H9 (cell line): ENCODE measurements at regions not wholly inside any gene's neighbourhood (a gene's known extent, or its start where the extent isn't known, plus 50 kb on each side); places are given as distances from the start of the nearest gene placed in this dataset.

Source experiments
- DNase-seq: peaks from one replicate; pipeline ENCODE4 v3.0.0-alpha.2; 2017
- H2AFZ ChIP-seq: one replicate; pipeline ENCODE4 v1.6.1; 2013; ENCODE audit warnings: mild to moderate bottlenecking, low read length, control low read depth, moderate library complexity
- H2AK5ac ChIP-seq: 2 replicates; pipeline ENCODE4 v1.6.1; 2013; ENCODE audit warnings: low read length, control low read depth, mixed read lengths; ENCODE audit not compliant: insufficient read length
- H2BK120ac ChIP-seq: one replicate; pipeline ENCODE4 v1.6.1; 2013; ENCODE audit warnings: low read depth, mild to moderate bottlenecking, low read length, control low read depth, inconsistent platforms; ENCODE audit not compliant: poor library complexity, severe bottlenecking
- H2BK12ac ChIP-seq: 2 replicates; pipeline ENCODE4 v1.6.1; 2013; ENCODE audit warnings: low read length, control low read depth, mixed read lengths, low read depth; ENCODE audit not compliant: insufficient read length
- H2BK15ac ChIP-seq: 2 replicates; pipeline ENCODE4 v1.6.1; 2013; ENCODE audit warnings: low read depth, low read length, control low read depth
- H2BK20ac ChIP-seq: one replicate; pipeline ENCODE4 v1.6.1; 2013; ENCODE audit warnings: low read depth, mild to moderate bottlenecking, low read length, control low read depth, inconsistent platforms; ENCODE audit not compliant: poor library complexity, severe bottlenecking
- H2BK5ac ChIP-seq: 2 replicates; pipeline ENCODE4 v1.6.1; 2013; ENCODE audit warnings: low read length, control low read depth, mixed read lengths; ENCODE audit not compliant: insufficient read length
- H3K14ac ChIP-seq: 2 replicates; pipeline ENCODE4 v1.6.1; 2013; ENCODE audit warnings: low read length, control low read depth; ENCODE audit not compliant: insufficient read depth
- H3K18ac ChIP-seq: 2 replicates; pipeline ENCODE4 v1.6.1; 2013; ENCODE audit warnings: low read depth, mild to moderate bottlenecking, mixed read lengths, low read length, control low read depth; ENCODE audit not compliant: insufficient read length
- H3K23ac ChIP-seq: 2 replicates; pipeline ENCODE4 v1.6.1; 2013; ENCODE audit warnings: low read length, control low read depth, mixed read lengths, low read depth; ENCODE audit not compliant: insufficient read length
- H3K23me2 ChIP-seq: 2 replicates; pipeline ENCODE4 v1.6.1; 2013; ENCODE audit warnings: low read depth, mild to moderate bottlenecking, mixed read lengths, low read length, control low read depth; ENCODE audit not compliant: insufficient read length, poor library complexity, severe bottlenecking
- H3K27ac ChIP-seq: 2 replicates; pipeline ENCODE4 v1.5.1; 2013; ENCODE audit warnings: low read length, control low read depth, mixed read lengths, low read depth; ENCODE audit not compliant: insufficient read length
- H3K27me3 ChIP-seq: 2 replicates; pipeline ENCODE4 v1.6.1; 2013; ENCODE audit warnings: low read length, control low read depth, inconsistent platforms; ENCODE audit not compliant: insufficient read depth
- H3K4ac ChIP-seq: 2 replicates; pipeline ENCODE4 v1.6.1; 2013; ENCODE audit warnings: low read depth, mild to moderate bottlenecking, control low read depth, inconsistent platforms, low read length, moderate library complexity
- H3K4me1 ChIP-seq: 2 replicates; pipeline ENCODE4 v1.6.1; 2013; ENCODE audit warnings: low read length, control low read depth, inconsistent platforms; ENCODE audit not compliant: insufficient read depth
- H3K4me2 ChIP-seq: 2 replicates; pipeline ENCODE4 v1.6.1; 2013; ENCODE audit warnings: low read length, control low read depth, mixed read lengths; ENCODE audit not compliant: insufficient read length, insufficient read depth
- H3K56ac ChIP-seq: 2 replicates; pipeline ENCODE4 v1.6.1; 2013; ENCODE audit warnings: low read depth, mild to moderate bottlenecking, mixed read lengths, low read length, control low read depth; ENCODE audit not compliant: insufficient read length
- H3K79me1 ChIP-seq: 2 replicates; pipeline ENCODE4 v1.6.1; 2013; ENCODE audit warnings: low read depth, mild to moderate bottlenecking, moderate library complexity, low read length, control low read depth, inconsistent platforms; ENCODE audit not compliant: insufficient read depth, poor library complexity, severe bottlenecking
- H3K79me2 ChIP-seq: 2 replicates; pipeline ENCODE4 v1.6.1; 2013; ENCODE audit warnings: low read length, control low read depth, inconsistent platforms; ENCODE audit not compliant: insufficient read depth
- H3K9ac ChIP-seq: 2 replicates; pipeline ENCODE4 v1.6.1; 2013; ENCODE audit warnings: low read length, control low read depth, mixed read lengths; ENCODE audit not compliant: insufficient read length; ENCODE audit errors: extremely low read depth
- H3K9me3 ChIP-seq: one replicate; pipeline ENCODE4 v1.6.1; 2013; ENCODE audit warnings: low read depth, low read length, inconsistent platforms; ENCODE audit not compliant: control insufficient read depth
- H3T11ph ChIP-seq: one replicate; pipeline ENCODE4 v1.6.1; 2013; ENCODE audit warnings: mild to moderate bottlenecking, low read length, control low read depth, inconsistent platforms
- H4K20me1 ChIP-seq: one replicate; pipeline ENCODE4 v1.6.1; 2013; ENCODE audit not compliant: control insufficient read depth, insufficient read length, insufficient read depth
- H4K5ac ChIP-seq: 2 replicates; pipeline ENCODE4 v1.6.1; 2013; ENCODE audit warnings: low read depth, mild to moderate bottlenecking, mixed read lengths, low read length, control low read depth; ENCODE audit not compliant: insufficient read length
- H4K8ac ChIP-seq: replicated peaks from 2 replicates; pipeline ENCODE4 v1.6.1; 2013; ENCODE audit warnings: low read length, control low read depth, mixed read lengths, low read depth; ENCODE audit not compliant: insufficient read length
- H4K91ac ChIP-seq: 2 replicates; pipeline ENCODE4 v1.6.1; 2013; ENCODE audit warnings: low read depth, mild to moderate bottlenecking, moderate library complexity, mixed read lengths, low read length, control low read depth; ENCODE audit not compliant: insufficient read length
- H3K27ac Mint-ChIP-seq, 3 experiments: 2 replicates in 2 of 3; 3 replicates in 1 of 3; pipeline ENCODE4 v1.8.0; 2020 to 2021; ENCODE audit warnings: mixed read lengths in 3 of 3, mild to moderate bottlenecking in 1 of 3, moderate library complexity in 1 of 3
- H3K27me3 Mint-ChIP-seq: 2 replicates; pipeline ENCODE4 v1.8.0; 2021; ENCODE audit warnings: low read depth, mild to moderate bottlenecking, moderate library complexity, mixed read lengths
- H3K36me3 Mint-ChIP-seq, 3 experiments: 2 replicates in 2 of 3; 3 replicates in 1 of 3; pipeline ENCODE4 v1.8.0; 2020 to 2021; ENCODE audit warnings: low read depth in 3 of 3, mixed read lengths in 3 of 3; ENCODE audit not compliant: insufficient read depth in 1 of 3
- H3K4me1 Mint-ChIP-seq, 2 experiments: 2 replicates each; pipeline ENCODE4 v1.8.0; 2020; ENCODE audit warnings: mixed read lengths in 2 of 2
- H3K4me3 Mint-ChIP-seq, 2 experiments: 2 replicates in 1 of 2; 3 replicates in 1 of 2; pipeline ENCODE4 v1.8.0; 2020 to 2021; ENCODE audit warnings: mild to moderate bottlenecking in 2 of 2, mixed read lengths in 2 of 2, moderate library complexity in 1 of 2
- H3K9me3 Mint-ChIP-seq, 2 experiments: 2 replicates in 1 of 2; 3 replicates in 1 of 2; pipeline ENCODE4 v1.8.0; 2020; ENCODE audit warnings: mild to moderate bottlenecking in 2 of 2, mixed read lengths in 2 of 2, moderate library complexity in 1 of 2
- TF ChIP-seq, protein P1 (sequence below): fragments of 200-600 bp; sonication (generic); conservative IDR thresholded peaks from 3 replicates; pipeline ENCODE4 v1.8.0; 2021; ENCODE audit warnings: antibody characterized with exemption, mild to moderate bottlenecking

- H4K91ac ChIP-seq: no peak overlapping the region
- no peak overlapping the region for H2AFZ ChIP-seq
- H4K20me1 ChIP-seq: no peaks in the 10 kb centered on the region
These were observed 328.9 kb upstream of the TGFBR2 start for GRCh38 chr3:30277494-30277893.

More at GRCh38 chr3:30277494-30277893, 328.9 kb upstream of the TGFBR2 start:
- H2BK120ac ChIP-seq: no peak overlapping the region
- Mint-ChIP-seq H3K27me3 (no peaks in the 10 kb centered on the region), H3K4me3 (no peak overlapping the region), H3K36me3 (peaks cover 15 to 40% (median 17%) of the 10 kb centered on the region in 3 experiments), H3K4me1 (peaks cover 5% of the 10 kb centered on the region in 2 experiments), H3K9me3 (peaks cover 37 to 58% of the 10 kb centered on the region in 2 experiments), H3K27ac (no peak overlapping the region)
- no peak overlapping the region for H4K5ac ChIP-seq
- H3K56ac ChIP-seq: no peak overlapping the region
- H3K79me2 ChIP-seq: no peaks in the 10 kb centered on the region
- H3K79me1 ChIP-seq: no peaks in the 10 kb centered on the region
- no peak overlapping the region for H4K8ac ChIP-seq
- H3K23me2 ChIP-seq: no peaks in the 10 kb centered on the region
- no peak overlapping the region for H3K18ac ChIP-seq
- H3K4me2 ChIP-seq: no peak overlapping the region
- no peak overlapping the region for H3K27ac ChIP-seq
- H3K4me1 ChIP-seq: no peaks in the 10 kb centered on the region
- H2BK5ac ChIP-seq: no peak overlapping the region
- H2BK12ac ChIP-seq: no peak overlapping the region
- H2BK15ac ChIP-seq: no peak overlapping the region
- TF ChIP-seq, protein P1, sequence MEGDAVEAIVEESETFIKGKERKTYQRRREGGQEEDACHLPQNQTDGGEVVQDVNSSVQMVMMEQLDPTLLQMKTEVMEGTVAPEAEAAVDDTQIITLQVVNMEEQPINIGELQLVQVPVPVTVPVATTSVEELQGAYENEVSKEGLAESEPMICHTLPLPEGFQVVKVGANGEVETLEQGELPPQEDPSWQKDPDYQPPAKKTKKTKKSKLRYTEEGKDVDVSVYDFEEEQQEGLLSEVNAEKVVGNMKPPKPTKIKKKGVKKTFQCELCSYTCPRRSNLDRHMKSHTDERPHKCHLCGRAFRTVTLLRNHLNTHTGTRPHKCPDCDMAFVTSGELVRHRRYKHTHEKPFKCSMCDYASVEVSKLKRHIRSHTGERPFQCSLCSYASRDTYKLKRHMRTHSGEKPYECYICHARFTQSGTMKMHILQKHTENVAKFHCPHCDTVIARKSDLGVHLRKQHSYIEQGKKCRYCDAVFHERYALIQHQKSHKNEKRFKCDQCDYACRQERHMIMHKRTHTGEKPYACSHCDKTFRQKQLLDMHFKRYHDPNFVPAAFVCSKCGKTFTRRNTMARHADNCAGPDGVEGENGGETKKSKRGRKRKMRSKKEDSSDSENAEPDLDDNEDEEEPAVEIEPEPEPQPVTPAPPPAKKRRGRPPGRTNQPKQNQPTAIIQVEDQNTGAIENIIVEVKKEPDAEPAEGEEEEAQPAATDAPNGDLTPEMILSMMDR: no peak
- no peak for DNase-seq
- no peaks in the 10 kb centered on the region for H3K27me3 ChIP-seq
- no peak overlapping the region for H3K23ac ChIP-seq
- no peak overlapping the region for H2AK5ac ChIP-seq
- no peak overlapping the region for H3K4ac ChIP-seq
- H3K14ac ChIP-seq: no peak overlapping the region
- H3K9me3 ChIP-seq: no peaks in the 10 kb centered on the region
- H3T11ph ChIP-seq: no peak overlapping the region
- H2BK20ac ChIP-seq: no peak overlapping the region
- no peak overlapping the region for H3K9ac ChIP-seq
